Upper lobe of right lung (tissue), 1 donor: ENCODE measurements at regions not wholly inside any gene's neighbourhood (a gene's known extent, or its start where the extent isn't known, plus 50 kb on each side); places are given as distances from the start of the nearest gene placed in this dataset.
"Not testable (repeated sequence)": the region's sequence is repeated elsewhere in the genome, so short reads cannot be mapped to it uniquely, and the experiment has no call there.

ENCODE experiments used
- ATAC-seq: fragments of 200-7000 bp; cut with Tn5 transposase; one replicate; pipeline ENCODE4 v1.9.1; 2020; ENCODE audit warnings: mild to moderate bottlenecking, moderate library complexity
- DNase-seq: peaks from one replicate; pipeline ENCODE4 v3.0.0-alpha.2; 2020
- H3K27ac ChIP-seq: fragments of 200-600 bp; one replicate; pipeline ENCODE4 v1.8.0; 2022
- H3K27me3 ChIP-seq: fragments of 200-600 bp; one replicate; pipeline ENCODE4 v1.8.0; 2022; ENCODE audit warnings: mild to moderate bottlenecking
- H3K36me3 ChIP-seq: fragments of 200-600 bp; one replicate; pipeline ENCODE4 v1.8.0; 2022
- H3K4me1 ChIP-seq: fragments of 200-600 bp; one replicate; pipeline ENCODE4 v1.8.0; 2022
- H3K4me3 ChIP-seq: fragments of 200-600 bp; one replicate; pipeline ENCODE4 v1.8.0; 2022; ENCODE audit warnings: mild to moderate bottlenecking
- H3K9me3 ChIP-seq: fragments of 200-600 bp; one replicate; pipeline ENCODE4 v1.8.0; 2022
- intact Hi-C: fragments of 100-400 bp; cut with DNase I; formaldehyde crosslinking; loops from one replicate; pipeline ENCODE4 v1.11.0; 2022
- TF ChIP-seq, protein P1 (sequence below): fragments of 200-600 bp; IDR thresholded peaks from one replicate; pipeline ENCODE4 v1.8.0; 2022; ENCODE audit warnings: antibody characterized with exemption
- donor health status: DM: no; HTN: yes; CAD: no; lungs with severe emphysema.

DNA sequence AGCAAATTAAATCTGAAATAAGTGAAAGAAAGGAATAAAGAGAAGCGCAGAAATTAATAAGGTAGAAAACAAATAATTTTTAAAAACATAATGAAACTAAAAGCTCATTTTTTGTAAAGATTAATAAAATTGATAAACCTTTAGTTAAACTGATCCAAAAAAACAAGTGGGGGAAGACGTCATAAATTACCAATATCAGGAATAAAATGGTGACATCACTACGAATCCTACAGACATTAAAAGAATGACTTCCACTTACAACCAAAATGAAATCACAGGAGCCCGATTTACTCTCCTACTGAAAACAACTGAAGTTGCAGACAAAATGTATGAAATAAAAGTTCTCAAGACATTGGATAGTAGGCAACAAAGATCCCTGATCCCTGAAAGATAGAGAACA, 68.1 kb upstream of the IFFO2 start:
- no peak for ATAC-seq
- H3K36me3 ChIP-seq, result no peaks in the 10 kb centered on the region
- intact Hi-C loops, result no loop called here
- TF ChIP-seq, protein P1, sequence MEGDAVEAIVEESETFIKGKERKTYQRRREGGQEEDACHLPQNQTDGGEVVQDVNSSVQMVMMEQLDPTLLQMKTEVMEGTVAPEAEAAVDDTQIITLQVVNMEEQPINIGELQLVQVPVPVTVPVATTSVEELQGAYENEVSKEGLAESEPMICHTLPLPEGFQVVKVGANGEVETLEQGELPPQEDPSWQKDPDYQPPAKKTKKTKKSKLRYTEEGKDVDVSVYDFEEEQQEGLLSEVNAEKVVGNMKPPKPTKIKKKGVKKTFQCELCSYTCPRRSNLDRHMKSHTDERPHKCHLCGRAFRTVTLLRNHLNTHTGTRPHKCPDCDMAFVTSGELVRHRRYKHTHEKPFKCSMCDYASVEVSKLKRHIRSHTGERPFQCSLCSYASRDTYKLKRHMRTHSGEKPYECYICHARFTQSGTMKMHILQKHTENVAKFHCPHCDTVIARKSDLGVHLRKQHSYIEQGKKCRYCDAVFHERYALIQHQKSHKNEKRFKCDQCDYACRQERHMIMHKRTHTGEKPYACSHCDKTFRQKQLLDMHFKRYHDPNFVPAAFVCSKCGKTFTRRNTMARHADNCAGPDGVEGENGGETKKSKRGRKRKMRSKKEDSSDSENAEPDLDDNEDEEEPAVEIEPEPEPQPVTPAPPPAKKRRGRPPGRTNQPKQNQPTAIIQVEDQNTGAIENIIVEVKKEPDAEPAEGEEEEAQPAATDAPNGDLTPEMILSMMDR, result no peak
- peaks cover 2% of the 10 kb centered on the region for H3K27me3 ChIP-seq
- no peak for DNase-seq
- H3K4me1 ChIP-seq, result no peaks in the 10 kb centered on the region
- no peak overlapping the region for H3K27ac ChIP-seq
- no peaks in the 10 kb centered on the region for H3K9me3 ChIP-seq
- H3K4me3 ChIP-seq, result no peak overlapping the region

DNA sequence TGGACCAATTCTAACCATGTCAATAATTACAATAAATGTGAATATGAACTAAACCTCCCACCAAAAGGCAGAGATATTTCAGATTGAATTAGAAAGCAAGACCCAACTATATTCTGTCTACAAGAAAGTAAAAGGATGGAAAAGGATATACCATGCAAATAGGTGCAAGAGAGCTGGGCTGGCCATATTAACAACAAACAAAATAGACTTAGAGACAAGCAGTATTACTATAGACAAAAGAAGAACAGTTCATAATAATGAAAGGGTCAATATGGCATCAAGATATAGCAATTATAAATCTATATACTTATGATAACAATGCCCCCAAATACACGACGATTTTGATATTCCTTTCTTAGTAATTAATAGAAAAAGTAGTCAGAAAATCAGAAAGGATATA, 67.3 kb upstream of the IFFO2 start:
- DNase-seq (no peak), ATAC-seq (no peak)
- peaks cover 5% of the 10 kb centered on the region for H3K27me3 ChIP-seq
- no peaks in the 10 kb centered on the region for H3K9me3 ChIP-seq
- no peak overlapping the region for H3K4me3 ChIP-seq
- H3K36me3 ChIP-seq, result no peaks in the 10 kb centered on the region
- no peaks in the 10 kb centered on the region for H3K4me1 ChIP-seq
- intact Hi-C loops, result no loop called here
- TF ChIP-seq, protein P1, result no peak
- no peak overlapping the region for H3K27ac ChIP-seq

DNA sequence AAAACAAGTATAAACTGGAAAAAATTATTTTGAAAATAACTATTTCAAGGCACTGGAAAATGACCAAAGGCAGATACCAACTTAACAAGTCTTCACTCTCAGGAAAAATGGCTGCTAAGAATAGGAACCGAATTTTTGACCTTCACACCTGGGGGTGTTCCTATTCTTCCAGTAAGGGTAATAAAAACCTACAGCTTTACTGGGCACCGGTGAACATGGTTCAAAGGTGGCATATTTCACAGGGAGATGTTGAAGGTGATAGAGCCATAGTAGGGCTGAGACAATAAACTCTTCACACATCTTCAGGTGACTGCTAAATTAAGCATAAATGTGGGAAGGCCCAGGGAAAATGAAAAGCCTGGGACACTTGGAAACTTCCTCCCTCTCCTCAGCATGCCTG, 65.4 kb upstream of the IFFO2 start:
- intact Hi-C loops, result no loop called here
- no peak overlapping the region for H3K4me3 ChIP-seq
- H3K27me3 ChIP-seq, result peaks cover 5% of the 10 kb centered on the region
- ATAC-seq (no peak), DNase-seq (no peak)
- no peaks in the 10 kb centered on the region for H3K36me3 ChIP-seq
- no peaks in the 10 kb centered on the region for H3K9me3 ChIP-seq
- TF ChIP-seq, protein P1, result no peak
- H3K27ac ChIP-seq, result no peak overlapping the region
- no peaks in the 10 kb centered on the region for H3K4me1 ChIP-seq

DNA sequence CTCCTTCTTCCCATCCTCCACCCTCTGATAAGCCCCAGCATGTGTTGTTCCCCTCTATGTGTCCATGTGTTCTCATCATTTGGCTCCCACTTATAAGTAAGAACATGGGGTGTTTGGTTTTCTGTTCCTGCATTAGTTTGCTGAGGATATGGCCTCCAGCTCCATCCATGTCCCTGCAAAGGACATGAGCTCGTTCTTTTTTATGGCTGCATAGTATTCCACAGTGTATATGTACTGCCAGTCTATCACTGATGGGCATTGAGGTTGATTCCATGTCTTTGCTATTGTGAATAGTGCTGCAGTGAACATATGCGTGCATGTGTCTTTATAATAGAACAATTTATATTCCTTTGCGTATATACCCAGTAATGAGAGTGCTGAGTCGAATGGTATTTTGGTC, 62.8 kb upstream of the IFFO2 start:
- intact Hi-C loops, H3K36me3 ChIP-seq, H3K27me3 ChIP-seq, H3K4me1 ChIP-seq, ATAC-seq, H3K9me3 ChIP-seq, H3K4me3 ChIP-seq, DNase-seq, H3K27ac ChIP-seq: not testable (repeated sequence)

DNA sequence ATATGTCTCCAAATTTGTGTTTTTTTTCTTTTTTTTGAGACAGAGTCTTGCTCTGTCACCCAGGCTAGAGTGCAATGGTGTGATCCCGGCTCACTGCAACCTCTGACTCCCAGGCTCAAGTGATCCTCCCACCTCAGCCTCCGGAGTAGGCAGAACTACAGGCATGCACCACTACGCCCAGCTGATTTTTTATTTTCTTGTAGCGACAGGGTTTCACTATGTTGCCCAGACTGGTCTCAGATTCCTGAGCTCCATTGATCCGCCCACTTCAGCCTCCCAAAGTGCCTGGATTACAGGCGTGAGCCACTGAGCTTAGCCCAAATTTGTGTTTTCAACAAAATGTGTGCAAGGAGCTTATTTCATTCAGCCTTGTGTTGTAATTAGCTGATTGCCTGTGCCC, 59.0 kb upstream of the IFFO2 start:
- H3K27ac ChIP-seq, result no peak overlapping the region
- no peak for ATAC-seq
- H3K4me1 ChIP-seq, result peaks cover 16% of the 10 kb centered on the region
- intact Hi-C loops, result no loop called here
- TF ChIP-seq, protein P1, result no peak
- H3K4me3 ChIP-seq, result no peak overlapping the region
- DNase-seq, result no peak
- no peaks in the 10 kb centered on the region for H3K36me3 ChIP-seq
- no peaks in the 10 kb centered on the region for H3K9me3 ChIP-seq
- H3K27me3 ChIP-seq, result peaks cover 5% of the 10 kb centered on the region

DNA sequence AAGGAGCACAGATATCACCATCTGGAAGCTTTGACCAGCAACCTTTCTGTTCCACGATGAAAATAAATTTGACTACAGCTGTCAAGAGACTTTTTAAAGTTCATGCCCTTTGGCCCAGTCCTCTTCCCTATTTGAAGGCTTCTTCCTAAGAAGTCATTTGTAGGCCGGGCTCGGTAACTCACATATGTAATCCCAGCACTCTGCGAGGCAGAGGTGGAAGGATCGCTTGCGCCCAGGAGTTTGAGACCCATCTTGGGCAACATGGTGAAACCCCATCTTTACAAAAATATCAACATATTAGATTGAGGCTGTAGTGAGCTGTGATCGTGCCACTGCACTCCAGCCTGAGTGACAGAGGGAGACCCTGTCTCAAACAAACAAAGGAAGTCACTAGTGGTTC, 58.3 kb upstream of the IFFO2 start:
- no peak for DNase-seq

More for the DNA sequence above, 58.3 kb upstream of the IFFO2 start:
- Histone ChIP-seq H3K27me3 (peaks cover 5% of the 10 kb centered on the region), H3K4me3 (no peak overlapping the region), H3K9me3 (no peaks in the 10 kb centered on the region), H3K27ac (no peak overlapping the region), H3K4me1 (peaks cover 24% of the 10 kb centered on the region), H3K36me3 (no peaks in the 10 kb centered on the region)
- no peak for ATAC-seq
- intact Hi-C loops, result no loop called here
- TF ChIP-seq, protein P1, result no peak
